ENCODE measurements at regions not wholly inside any gene's neighbourhood (a gene's known extent, or its start where the extent isn't known, plus 50 kb on each side); places are given as distances from the start of the nearest gene placed in this dataset.

GRCh38 chr18:61199171-61199848 lies 133.9 kb upstream of the CDH20 start:
- DNase-seq (ENCODE audit: low spot score) = no peak
- TF ChIP-seq, protein P1, sequence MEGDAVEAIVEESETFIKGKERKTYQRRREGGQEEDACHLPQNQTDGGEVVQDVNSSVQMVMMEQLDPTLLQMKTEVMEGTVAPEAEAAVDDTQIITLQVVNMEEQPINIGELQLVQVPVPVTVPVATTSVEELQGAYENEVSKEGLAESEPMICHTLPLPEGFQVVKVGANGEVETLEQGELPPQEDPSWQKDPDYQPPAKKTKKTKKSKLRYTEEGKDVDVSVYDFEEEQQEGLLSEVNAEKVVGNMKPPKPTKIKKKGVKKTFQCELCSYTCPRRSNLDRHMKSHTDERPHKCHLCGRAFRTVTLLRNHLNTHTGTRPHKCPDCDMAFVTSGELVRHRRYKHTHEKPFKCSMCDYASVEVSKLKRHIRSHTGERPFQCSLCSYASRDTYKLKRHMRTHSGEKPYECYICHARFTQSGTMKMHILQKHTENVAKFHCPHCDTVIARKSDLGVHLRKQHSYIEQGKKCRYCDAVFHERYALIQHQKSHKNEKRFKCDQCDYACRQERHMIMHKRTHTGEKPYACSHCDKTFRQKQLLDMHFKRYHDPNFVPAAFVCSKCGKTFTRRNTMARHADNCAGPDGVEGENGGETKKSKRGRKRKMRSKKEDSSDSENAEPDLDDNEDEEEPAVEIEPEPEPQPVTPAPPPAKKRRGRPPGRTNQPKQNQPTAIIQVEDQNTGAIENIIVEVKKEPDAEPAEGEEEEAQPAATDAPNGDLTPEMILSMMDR (conservative IDR thresholded peaks at IDR 0.05; ENCODE audit: low read depth, low read length) = no peak
- no peak for TF ChIP-seq EZH2 (IDR thresholded peaks at IDR 0.05; ENCODE audit: borderline replicate concordance, low read depth, low read length, poor library complexity, severe bottlenecking)
- H3K4me3 ChIP-seq (ENCODE audit: low read depth, low read length, poor library complexity, severe bottlenecking) = no peak overlapping the region
- peaks cover 13% of the 10 kb centered on the region for H3K27me3 ChIP-seq (replicated peaks; ENCODE audit: insufficient read depth, low read depth, low read length, poor library complexity)
- H3K36me3 ChIP-seq (ENCODE audit: insufficient read depth, low read length, poor library complexity, severe bottlenecking) = no peaks in the 10 kb centered on the region
- BruUV-seq (replicated peaks) = no TSS peak
- H3K27ac ChIP-seq (ENCODE audit: low read depth, low read length, poor library complexity, severe bottlenecking) = no peak overlapping the region
- intact Hi-C loops (cut with micrococcal nuclease; ENCODE audit: unreplicated experiment) = no loop called here
- no peaks in the 10 kb centered on the region for H3K4me1 ChIP-seq (ENCODE audit: insufficient read depth, low read length, poor library complexity, severe bottlenecking)
- H3K9me3 ChIP-seq (ENCODE audit: low read depth, low read length, poor library complexity, severe bottlenecking) = no peaks in the 10 kb centered on the region
- POLR2A ChIA-PET (ENCODE audit: low non-redundant PET) = no interaction called here
- CTCF ChIA-PET = no interaction called here

DNA sequence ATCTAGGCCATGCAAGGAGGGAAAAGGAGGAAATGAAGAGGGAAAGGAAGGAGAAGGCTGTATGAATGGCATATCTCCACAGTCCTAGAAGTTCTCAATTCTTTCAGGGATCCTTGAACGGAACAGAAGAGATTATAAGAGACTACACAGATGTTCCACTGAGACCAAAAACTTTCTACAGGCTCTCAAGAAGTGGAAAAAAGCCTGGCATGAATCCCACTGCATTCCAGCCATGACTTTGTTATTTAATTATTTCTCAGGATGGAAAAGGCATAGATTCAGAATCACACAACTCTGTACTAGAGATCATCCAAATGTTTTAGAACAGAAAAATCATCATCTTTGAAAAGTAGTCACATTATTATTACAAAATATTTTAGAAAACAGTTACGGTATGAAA lies 131.7 kb upstream of the CDH20 start:
- Histone ChIP-seq H3K27ac (ENCODE audit: low read depth, low read length, poor library complexity, severe bottlenecking) (no peak overlapping the region), H3K4me1 (ENCODE audit: insufficient read depth, low read length, poor library complexity, severe bottlenecking) (no peaks in the 10 kb centered on the region), H3K27me3 (replicated peaks; ENCODE audit: insufficient read depth, low read depth, low read length, poor library complexity) (peaks cover 16% of the 10 kb centered on the region), H3K9me3 (ENCODE audit: low read depth, low read length, poor library complexity, severe bottlenecking) (no peaks in the 10 kb centered on the region), H3K36me3 (ENCODE audit: insufficient read depth, low read length, poor library complexity, severe bottlenecking) (no peaks in the 10 kb centered on the region), H3K4me3 (ENCODE audit: low read depth, low read length, poor library complexity, severe bottlenecking) (no peak overlapping the region)
- CTCF ChIA-PET = no interaction called here
- no peak for DNase-seq (ENCODE audit: low spot score)
- no peak for TF ChIP-seq EZH2 (IDR thresholded peaks at IDR 0.05; ENCODE audit: borderline replicate concordance, low read depth, low read length, poor library complexity, severe bottlenecking)
- TF ChIP-seq, protein P1 (conservative IDR thresholded peaks at IDR 0.05; ENCODE audit: low read depth, low read length) = no peak
- POLR2A ChIA-PET (ENCODE audit: low non-redundant PET) = no interaction called here
- BruUV-seq (replicated peaks) = no TSS peak
- intact Hi-C loops (cut with micrococcal nuclease; ENCODE audit: unreplicated experiment) = no loop called here

- BruUV-seq (replicated peaks) = no TSS peak
- Histone ChIP-seq H3K36me3 (ENCODE audit: insufficient read depth, low read length, poor library complexity, severe bottlenecking) (no peaks in the 10 kb centered on the region), H3K9me3 (ENCODE audit: low read depth, low read length, poor library complexity, severe bottlenecking) (no peaks in the 10 kb centered on the region), H3K4me3 (ENCODE audit: low read depth, low read length, poor library complexity, severe bottlenecking) (no peak overlapping the region), H3K27me3 (replicated peaks; ENCODE audit: insufficient read depth, low read depth, low read length, poor library complexity) (peaks cover 16% of the 10 kb centered on the region), H3K27ac (ENCODE audit: low read depth, low read length, poor library complexity, severe bottlenecking) (no peak overlapping the region), H3K4me1 (ENCODE audit: insufficient read depth, low read length, poor library complexity, severe bottlenecking) (no peaks in the 10 kb centered on the region)
- ChIA-PET POLR2A (ENCODE audit: low non-redundant PET) (no interaction called here), CTCF (no interaction called here)
- TF ChIP-seq, protein P1 (conservative IDR thresholded peaks at IDR 0.05; ENCODE audit: low read depth, low read length) = no peak
- no peak for TF ChIP-seq EZH2 (IDR thresholded peaks at IDR 0.05; ENCODE audit: borderline replicate concordance, low read depth, low read length, poor library complexity, severe bottlenecking)
- DNase-seq (ENCODE audit: low spot score) = no peak
- intact Hi-C loops (cut with micrococcal nuclease; ENCODE audit: unreplicated experiment) = no loop called here
Observed at GRCh38 chr18:61203151-61203550, 130.1 kb upstream of the CDH20 start.

Measured in A673 (cell line).